ENCODE measurements at regions not wholly inside any gene's neighbourhood (a gene's known extent, or its start where the extent isn't known, plus 50 kb on each side); places are given as distances from the start of the nearest gene placed in this dataset.

DNA sequence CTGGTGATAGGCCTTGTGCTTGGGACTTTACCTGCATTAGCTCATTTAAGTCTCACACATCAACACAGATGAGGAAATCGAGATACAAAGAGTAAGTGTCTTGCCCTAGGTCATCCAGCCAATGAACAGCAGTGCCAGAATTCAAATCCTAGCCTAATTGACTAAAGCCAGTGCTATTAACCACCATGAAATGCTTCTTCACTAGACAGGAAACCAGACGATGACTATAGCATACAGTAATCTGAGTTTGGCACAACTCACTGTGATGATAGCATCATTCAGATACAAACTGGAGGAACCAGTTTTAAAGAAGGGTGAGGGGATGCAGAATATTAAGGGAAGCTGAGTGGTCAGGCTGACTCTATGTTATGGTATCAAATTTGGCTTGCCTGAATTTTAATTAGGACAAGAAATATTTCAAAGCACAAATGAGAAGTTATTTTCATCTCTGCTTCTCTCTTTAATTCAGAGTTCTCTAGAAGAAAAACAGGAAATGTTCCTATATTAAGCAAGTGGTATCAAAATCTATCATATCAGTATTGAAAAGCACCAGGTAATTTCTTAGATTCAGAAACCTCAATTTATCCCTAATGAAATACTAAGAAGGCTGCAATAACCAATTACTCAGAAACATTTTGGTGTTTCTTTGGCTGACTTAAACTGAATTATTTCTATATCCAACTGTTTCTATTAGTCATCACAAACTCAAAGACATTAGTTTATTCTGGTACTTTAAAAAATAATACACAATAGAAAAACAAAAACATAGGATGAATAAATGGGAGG lies 147.0 kb upstream of the RASA1 start:
- Histone ChIP-seq H2AFZ (replicated peaks; ENCODE audit: low read length, poor library complexity) (no peak overlapping the region), H2AK9ac (replicated peaks; ENCODE audit: low read depth, low read length, poor library complexity) (no peak overlapping the region), H3K18ac (ENCODE audit: low read depth, low read length) (peak overlapping the region; percentile 97), H4K8ac (ENCODE audit: low read depth in 2 of 2, low read length in 2 of 2) (peak overlapping the region; percentile 65 to 81), H3K4me1 (ENCODE audit: control insufficient read depth, insufficient read depth, low read length) (peaks cover 11% of the 10 kb centered on the region; the same call in 1 of the 2 replicates), H3K27ac (ENCODE audit: insufficient read depth, low read length) (peak overlapping the region; percentile 54), H3K14ac (replicated peaks; ENCODE audit: low read depth, low read length) (peak overlapping the region; percentile 70), H3K4me3 (ENCODE audit: insufficient read depth, low read depth, low read length) (no peak overlapping the region), H3K4me2 (ENCODE audit: low read depth, low read length) (peak overlapping the region; percentile 60; the same call in 1 of the 2 replicates), H2BK20ac (ENCODE audit: low read depth, low read length) (peak overlapping the region; percentile 98), H4K5ac (ENCODE audit: low read depth, low read length) (peak overlapping the region; percentile 94; the same call in 1 of the 2 replicates), H2BK5ac (ENCODE audit: low read depth, low read length, poor library complexity, severe bottlenecking) (peak overlapping the region; percentile 88), H3K9me3 (ENCODE audit: control insufficient read depth, insufficient read depth, low read length) (no peaks in the 10 kb centered on the region), H3K56ac (ENCODE audit: extremely low read depth, insufficient read depth, low read length) (peak overlapping the region; percentile 48), H2BK15ac (ENCODE audit: low read depth, low read length) (peak overlapping the region; percentile 89), H4K20me1 (ENCODE audit: insufficient read depth, low read length) (no peaks in the 10 kb centered on the region), H3K27me3 (ENCODE audit: control insufficient read depth, insufficient read depth, low read length) (no peaks in the 10 kb centered on the region), H4K91ac (ENCODE audit: insufficient read depth, low read depth, low read length) (peak overlapping the region; percentile 94), H3K9me1 (ENCODE audit: insufficient read depth, low read length) (peaks cover 10% of the 10 kb centered on the region; the same call in 1 of the 2 replicates), H3K4ac (ENCODE audit: low read depth, low read length) (peak overlapping the region; percentile 91), H3K9ac (ENCODE audit: low read depth, low read length) (no peak overlapping the region), H3K36me3 (ENCODE audit: control insufficient read depth, insufficient read depth, low read length) (no peaks in the 10 kb centered on the region), H2BK120ac (ENCODE audit: low read depth, low read length) (peak overlapping the region; percentile 93), H3K79me1 (ENCODE audit: low read depth in 1 of 2, low read length in 2 of 2) (peaks cover 0 to 7% of the 10 kb centered on the region in 2 experiments; a peak in 3 of 4 replicates), H3K23ac (ENCODE audit: low read depth, low read length) (peak overlapping the region; percentile 84), H2AK5ac (ENCODE audit: low read depth, low read length) (peak overlapping the region; percentile 69)
- dilution Hi-C loops (cut with HindIII; ENCODE audit: low sequenced_read_pairs, unreplicated experiment) (no loop called here), in situ Hi-C loops (cut with MboI; ENCODE audit: low sequenced_read_pairs) (no loop called here), intact Hi-C loops (cut with micrococcal nuclease) (loop anchor here (5.0 kb wide), 1 partner anchor 272 kb away; no protein-coding TSS in a partner anchor)
- ChIA-PET CTCF (interaction anchor here (1.0 kb wide), 1 partner anchor 196 kb away, joined by 6 read pairs; no protein-coding TSS in a partner anchor), POLR2A (ENCODE audit: unreplicated experiment) (no interaction called here)
- BruUV-seq (replicated peaks): no TSS peak
- no CpG with 5 or more reads among the region's 2 CpGs for WGBS, 2 experiments (ENCODE audit: extremely low coverage in 2 of 2, insufficient read length in 1 of 2)
- peak; percentile 93 for DNase-seq
- peak; percentile 42; the same call in 1 of the 2 replicates for TF ChIP-seq CEBPB (IDR thresholded peaks at IDR 0.05; ENCODE audit: low read depth, low read length)
- TF ChIP-seq BHLHE40 (IDR thresholded peaks at IDR 0.05; ENCODE audit: low read depth, low read length): no peak
- ATAC-seq (ENCODE audit: low read depth): peak; percentile 79
